SJSA1 (cell line): ENCODE measurements at regions not wholly inside any gene's neighbourhood (a gene's known extent, or its start where the extent isn't known, plus 50 kb on each side); places are given as distances from the start of the nearest gene placed in this dataset.
"Not testable (repeated sequence)": the region's sequence is repeated elsewhere in the genome, so short reads cannot be mapped to it uniquely, and the experiment has no call there.

Experiments used
- DNase-seq, 2 experiments: peaks; one replicate each; pipeline ENCODE4 v3.0.0-alpha.2; 2015 to 2020; ENCODE audit warnings: low spot score in 2 of 2, low read depth in 1 of 2
- H3K27ac ChIP-seq: fragments of 250-450 bp; sonication (Bioruptor Pico); 2 replicates; pipeline ENCODE4 v1.5.1; 2020; ENCODE audit warnings: mild to moderate bottlenecking, moderate library complexity
- H3K27me3 ChIP-seq: fragments of 250-450 bp; sonication (Bioruptor Pico); replicated peaks from 2 replicates; pipeline ENCODE4 v1.5.1; 2020; ENCODE audit warnings: mild to moderate bottlenecking, moderate library complexity
- H3K36me3 ChIP-seq: fragments of 250-450 bp; sonication (Bioruptor Pico); 2 replicates; pipeline ENCODE4 v1.5.1; 2020; ENCODE audit warnings: mild to moderate bottlenecking
- H3K4me1 ChIP-seq: fragments of 250-450 bp; sonication (Bioruptor Pico); replicated peaks from 2 replicates; pipeline ENCODE4 v1.6.1; 2021; ENCODE audit warnings: mild to moderate bottlenecking
- H3K4me3 ChIP-seq: fragments of 250-450 bp; sonication (Bioruptor Pico); 2 replicates; pipeline ENCODE4 v1.5.1; 2020; ENCODE audit warnings: mild to moderate bottlenecking
- H3K9me3 ChIP-seq: fragments of 250-450 bp; sonication (Bioruptor Pico); replicated peaks from 2 replicates; pipeline ENCODE4 v1.5.1; 2020; ENCODE audit warnings: mild to moderate bottlenecking

DNA sequence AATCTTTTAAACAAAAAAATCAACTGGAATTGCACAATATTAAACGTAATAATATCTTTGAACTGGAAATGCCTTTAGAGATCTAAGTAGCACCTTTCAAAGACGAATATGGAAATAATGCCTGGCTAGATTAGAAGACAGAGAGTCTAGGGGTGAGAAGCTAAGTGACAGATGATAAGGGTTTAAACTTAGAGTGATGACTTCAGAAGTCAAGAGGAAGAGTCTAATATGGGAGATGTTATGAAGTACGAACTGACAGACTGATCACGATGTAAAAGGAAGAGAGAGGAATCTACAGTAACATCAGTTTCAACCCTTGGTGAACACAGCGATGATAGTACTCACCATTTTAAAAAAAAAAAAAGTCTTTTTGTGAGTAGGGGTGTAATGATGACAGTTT lies 57.9 kb downstream of the HINT1 start:
- H3K4me3 ChIP-seq: no peak overlapping the region
- no peaks in the 10 kb centered on the region; the same call in 1 of the 2 replicates for H3K27me3 ChIP-seq
- H3K4me1 ChIP-seq: no peaks in the 10 kb centered on the region
- no peaks in the 10 kb centered on the region for H3K36me3 ChIP-seq
- DNase-seq: no peak
- no peak overlapping the region for H3K27ac ChIP-seq
- no peaks in the 10 kb centered on the region for H3K9me3 ChIP-seq

DNA sequence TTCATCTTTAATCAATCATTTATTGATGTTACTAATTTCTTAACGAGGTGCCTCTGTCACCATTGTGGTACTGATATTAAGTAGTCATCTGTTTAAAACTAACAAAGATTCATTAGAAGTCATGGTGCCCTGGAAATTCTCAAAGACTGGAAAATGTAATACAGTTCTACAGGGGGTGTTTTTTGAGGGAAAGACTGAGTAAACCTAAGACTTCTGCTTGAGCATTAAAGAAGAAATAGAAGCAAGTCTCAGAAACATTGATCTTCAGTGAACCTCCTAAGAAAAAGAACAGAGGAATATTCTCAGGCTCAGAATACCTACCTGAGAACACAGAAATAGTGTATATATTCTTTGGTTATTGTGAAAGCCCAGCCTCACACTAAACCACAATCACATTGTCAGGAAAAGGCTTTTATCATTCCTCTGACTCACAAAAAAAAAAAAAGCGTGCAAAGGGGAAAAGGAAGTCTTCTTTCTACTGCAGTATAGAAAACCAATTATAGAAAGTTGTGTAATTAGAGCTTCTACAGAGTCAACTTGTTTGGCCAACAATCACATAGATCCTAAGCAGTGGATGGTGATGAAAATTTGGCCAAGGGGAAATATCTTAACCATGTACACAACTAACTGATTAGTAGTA lies 60.8 kb downstream of the HINT1 start:
- H3K27me3 ChIP-seq: no peaks in the 10 kb centered on the region; the same call in none of the 2 replicates
- no peak overlapping the region for H3K4me3 ChIP-seq
- no peaks in the 10 kb centered on the region for H3K9me3 ChIP-seq
- no peak for DNase-seq
- H3K27ac ChIP-seq: no peak overlapping the region
- H3K4me1 ChIP-seq: no peaks in the 10 kb centered on the region
- H3K36me3 ChIP-seq: no peaks in the 10 kb centered on the region

DNA sequence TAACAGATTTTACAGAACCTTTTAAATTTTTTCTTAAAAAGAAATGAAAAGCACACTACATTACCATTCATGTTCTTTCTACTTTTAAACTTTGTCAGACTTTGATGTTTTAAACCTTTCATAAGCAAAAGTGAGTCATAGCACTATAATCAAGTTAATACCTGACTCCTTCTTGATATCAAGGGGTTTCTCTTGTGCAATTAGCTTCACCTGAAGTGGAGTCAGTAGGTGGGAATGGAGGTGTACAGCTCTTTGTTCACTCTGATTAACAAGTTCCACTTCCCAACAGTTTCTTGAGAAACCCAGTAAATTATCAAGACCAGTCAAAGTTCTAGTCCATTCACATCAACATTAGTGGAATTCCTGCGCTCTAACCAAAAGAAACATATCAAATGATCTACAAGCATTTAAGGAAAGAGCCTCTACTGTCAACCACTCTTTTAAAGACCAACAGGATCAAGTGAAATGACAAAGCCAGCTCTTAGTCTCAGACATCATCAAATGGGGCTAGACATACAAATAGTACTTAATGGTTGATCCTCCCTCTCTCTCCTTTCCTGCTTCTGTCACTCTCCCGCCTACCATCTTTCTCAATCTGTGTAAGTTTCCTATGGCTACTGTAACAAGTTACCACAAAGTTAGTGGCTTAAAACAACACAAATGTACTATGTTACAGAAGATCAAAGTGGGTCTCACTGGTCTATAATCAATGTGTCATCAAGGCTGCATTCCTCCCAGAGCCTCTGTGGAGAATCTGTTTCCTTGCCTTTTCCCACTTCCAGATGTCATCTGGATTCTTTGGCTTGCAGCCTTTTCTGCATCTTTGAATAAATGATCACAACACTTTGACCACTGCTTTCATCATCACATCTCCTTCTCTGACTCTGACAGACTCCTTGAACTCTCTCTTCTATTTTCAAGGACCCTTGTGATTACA lies 68.0 kb downstream of the HINT1 start:
- H3K4me1 ChIP-seq: no peaks in the 10 kb centered on the region
- no peak overlapping the region for H3K4me3 ChIP-seq
- H3K36me3 ChIP-seq: no peaks in the 10 kb centered on the region
- DNase-seq: no peak
- H3K27ac ChIP-seq: no peak overlapping the region
- H3K27me3 ChIP-seq: peaks cover 3% of the 10 kb centered on the region; the same call in 1 of the 2 replicates
- H3K9me3 ChIP-seq: no peaks in the 10 kb centered on the region

DNA sequence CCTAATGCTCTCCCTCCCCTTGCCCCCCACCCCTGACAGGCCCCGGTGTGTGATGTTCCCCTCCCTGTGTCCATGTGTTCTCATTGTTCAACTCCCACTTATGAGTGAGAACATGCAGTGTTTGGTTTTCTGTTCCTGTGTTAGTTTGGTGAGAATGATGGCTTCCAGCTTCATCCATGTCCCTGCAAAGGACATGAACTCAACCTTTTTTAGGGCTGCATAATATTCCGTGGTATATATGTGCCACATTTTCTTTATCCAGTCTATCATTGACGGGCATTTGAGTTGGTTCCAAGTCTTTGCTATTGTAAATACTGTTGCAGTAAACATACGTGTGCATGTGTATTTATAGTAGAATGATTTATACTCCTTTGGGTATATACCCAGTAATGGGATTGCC lies 69.5 kb downstream of the HINT1 start:
- not testable (repeated sequence) for H3K9me3 ChIP-seq, H3K27me3 ChIP-seq, H3K4me3 ChIP-seq, H3K4me1 ChIP-seq, H3K36me3 ChIP-seq, DNase-seq, H3K27ac ChIP-seq

DNA sequence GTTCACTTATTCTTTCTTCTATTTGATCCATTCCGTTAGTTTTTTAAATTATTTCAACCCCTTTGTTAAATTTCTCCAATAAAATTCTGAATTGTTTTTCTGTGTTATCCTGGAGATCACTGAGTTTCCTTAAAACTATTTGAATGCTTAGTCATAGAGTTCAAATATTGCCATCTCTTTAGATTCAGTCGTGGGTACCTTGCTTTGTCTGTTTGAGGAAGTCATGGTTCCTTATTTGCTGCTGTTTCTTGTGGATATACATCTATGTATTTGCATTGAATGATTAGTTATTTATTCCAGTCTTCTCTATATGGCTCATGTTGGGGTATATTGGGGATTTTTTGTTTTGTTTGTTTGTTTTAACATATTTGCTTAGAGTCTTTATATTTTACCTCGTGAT lies 80.6 kb downstream of the HINT1 start:
- H3K36me3 ChIP-seq: no peaks in the 10 kb centered on the region
- H3K9me3 ChIP-seq: no peaks in the 10 kb centered on the region
- H3K27ac ChIP-seq: no peak overlapping the region
- DNase-seq: no peak
- no peak overlapping the region for H3K4me3 ChIP-seq
- no peaks in the 10 kb centered on the region for H3K27me3 ChIP-seq
- no peaks in the 10 kb centered on the region for H3K4me1 ChIP-seq

DNA sequence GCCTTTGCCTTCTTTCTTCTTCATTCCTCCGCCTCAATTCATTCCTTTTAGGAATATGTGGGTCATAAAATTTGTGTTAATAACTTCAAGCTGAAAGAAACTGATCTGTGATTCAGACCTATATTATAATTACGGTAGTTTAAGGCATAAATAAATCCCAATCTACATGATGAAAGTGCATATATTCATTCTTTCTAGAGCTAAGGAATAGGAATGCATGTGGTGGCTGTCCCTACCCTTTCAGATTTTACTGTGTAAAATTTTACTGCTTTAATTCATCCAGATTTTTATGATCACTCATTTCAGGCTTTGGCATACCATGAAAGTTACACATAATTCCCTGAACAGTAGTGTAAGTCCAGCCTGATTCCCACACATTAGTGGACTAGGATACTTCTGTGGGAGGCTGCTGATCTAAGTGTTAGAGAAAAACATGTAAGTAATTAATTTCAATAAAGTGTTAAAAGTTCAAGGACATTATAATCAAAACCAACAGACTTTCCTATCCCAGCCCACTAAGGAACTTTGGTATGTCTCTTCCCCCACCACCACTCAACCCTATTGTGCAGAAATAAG lies 83.1 kb downstream of the HINT1 start:
- Histone ChIP-seq H3K4me3 (no peak overlapping the region), H3K4me1 (no peaks in the 10 kb centered on the region), H3K27ac (no peak overlapping the region), H3K27me3 (no peaks in the 10 kb centered on the region; the same call in 1 of the 2 replicates), H3K9me3 (no peaks in the 10 kb centered on the region), H3K36me3 (no peaks in the 10 kb centered on the region)
- DNase-seq: no peak

- no peaks in the 10 kb centered on the region for H3K9me3 ChIP-seq
- H3K4me1 ChIP-seq: no peaks in the 10 kb centered on the region
- H3K27me3 ChIP-seq: no peaks in the 10 kb centered on the region; the same call in 1 of the 2 replicates
- no peak for DNase-seq
- H3K4me3 ChIP-seq: no peak overlapping the region
- no peaks in the 10 kb centered on the region; the same call in 1 of the 2 replicates for H3K36me3 ChIP-seq
- H3K27ac ChIP-seq: no peak overlapping the region
Observed at GRCh38 chr5:131081374-131081773, 83.7 kb downstream of the HINT1 start.

- Histone ChIP-seq H3K9me3 (no peaks in the 10 kb centered on the region), H3K27me3 (no peaks in the 10 kb centered on the region; the same call in 1 of the 2 replicates), H3K36me3 (no peaks in the 10 kb centered on the region; the same call in 1 of the 2 replicates), H3K27ac (no peak overlapping the region), H3K4me1 (no peaks in the 10 kb centered on the region), H3K4me3 (no peak overlapping the region)
- DNase-seq: no peak
Observed at GRCh38 chr5:131079232-131079631, 85.8 kb downstream of the HINT1 start.

DNA sequence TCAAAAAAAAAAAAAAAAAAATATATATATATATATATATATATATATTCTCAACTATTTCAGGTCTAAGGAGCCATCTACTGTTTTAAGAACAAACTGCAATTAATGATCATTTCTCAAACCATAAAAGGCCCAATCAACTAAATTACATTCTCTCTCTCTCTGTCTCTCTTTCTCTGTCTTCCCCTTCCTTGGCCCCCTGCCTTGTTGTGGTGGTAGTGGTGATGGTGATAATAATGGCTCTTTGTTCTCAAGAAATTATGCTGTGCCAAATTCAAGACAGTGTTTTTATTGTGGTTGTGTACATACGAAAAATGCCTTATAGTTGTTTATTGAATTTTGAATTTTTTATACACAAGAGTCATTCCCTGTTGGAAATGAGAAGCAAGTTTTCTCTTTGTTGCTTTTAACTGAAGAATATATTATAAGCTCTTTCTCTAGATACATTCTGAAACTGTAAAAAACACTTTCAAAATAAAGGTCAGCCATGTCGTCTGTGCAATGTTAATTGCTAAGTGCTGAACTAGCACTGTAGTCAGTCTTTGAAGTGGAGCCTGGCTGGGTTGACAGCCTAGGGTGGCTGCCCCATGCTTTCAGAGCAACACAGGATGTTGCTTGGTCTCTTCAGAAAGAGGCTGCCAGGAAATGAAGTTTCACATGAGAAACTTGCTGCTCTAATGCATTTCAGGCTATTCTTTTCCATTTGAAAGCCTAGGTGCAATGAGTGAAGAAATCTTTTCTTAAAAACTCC lies 96.0 kb downstream of the HINT1 start:
- H3K4me3 ChIP-seq: no peak overlapping the region
- no peaks in the 10 kb centered on the region for H3K36me3 ChIP-seq
- no peaks in the 10 kb centered on the region for H3K27me3 ChIP-seq
- no peak for DNase-seq
- H3K27ac ChIP-seq: no peak overlapping the region
- H3K4me1 ChIP-seq: no peaks in the 10 kb centered on the region
- no peaks in the 10 kb centered on the region for H3K9me3 ChIP-seq

DNA sequence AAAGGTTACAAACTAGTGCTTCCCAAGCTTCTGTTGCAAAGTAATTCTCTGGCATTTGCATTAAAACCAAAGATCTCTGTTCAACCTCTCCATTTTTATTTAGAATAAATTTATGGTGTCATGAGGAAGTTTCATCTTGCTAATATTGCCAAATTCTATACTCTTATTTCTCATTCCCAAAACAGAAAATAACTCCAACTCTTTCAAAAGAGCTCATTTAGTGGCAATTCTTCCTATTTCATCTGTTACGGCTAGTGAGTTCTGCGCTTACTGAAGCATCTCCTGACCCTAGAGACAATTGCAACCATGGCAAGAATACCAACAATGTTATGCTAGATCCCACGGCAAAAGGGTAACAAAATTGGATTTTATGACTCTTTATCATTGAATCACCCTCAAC lies 97.0 kb downstream of the HINT1 start:
- H3K4me3 ChIP-seq: no peak overlapping the region
- H3K4me1 ChIP-seq: no peaks in the 10 kb centered on the region
- no peak for DNase-seq
- no peaks in the 10 kb centered on the region for H3K9me3 ChIP-seq
- H3K36me3 ChIP-seq: no peaks in the 10 kb centered on the region
- H3K27me3 ChIP-seq: no peaks in the 10 kb centered on the region
- no peak overlapping the region for H3K27ac ChIP-seq

- DNase-seq: no peak
- Histone ChIP-seq H3K27ac (no peak overlapping the region), H3K4me1 (no peaks in the 10 kb centered on the region), H3K36me3 (no peaks in the 10 kb centered on the region), H3K9me3 (no peaks in the 10 kb centered on the region), H3K27me3 (no peaks in the 10 kb centered on the region), H3K4me3 (no peak overlapping the region)
Observed at GRCh38 chr5:131067636-131068035, 97.4 kb downstream of the HINT1 start.

DNA sequence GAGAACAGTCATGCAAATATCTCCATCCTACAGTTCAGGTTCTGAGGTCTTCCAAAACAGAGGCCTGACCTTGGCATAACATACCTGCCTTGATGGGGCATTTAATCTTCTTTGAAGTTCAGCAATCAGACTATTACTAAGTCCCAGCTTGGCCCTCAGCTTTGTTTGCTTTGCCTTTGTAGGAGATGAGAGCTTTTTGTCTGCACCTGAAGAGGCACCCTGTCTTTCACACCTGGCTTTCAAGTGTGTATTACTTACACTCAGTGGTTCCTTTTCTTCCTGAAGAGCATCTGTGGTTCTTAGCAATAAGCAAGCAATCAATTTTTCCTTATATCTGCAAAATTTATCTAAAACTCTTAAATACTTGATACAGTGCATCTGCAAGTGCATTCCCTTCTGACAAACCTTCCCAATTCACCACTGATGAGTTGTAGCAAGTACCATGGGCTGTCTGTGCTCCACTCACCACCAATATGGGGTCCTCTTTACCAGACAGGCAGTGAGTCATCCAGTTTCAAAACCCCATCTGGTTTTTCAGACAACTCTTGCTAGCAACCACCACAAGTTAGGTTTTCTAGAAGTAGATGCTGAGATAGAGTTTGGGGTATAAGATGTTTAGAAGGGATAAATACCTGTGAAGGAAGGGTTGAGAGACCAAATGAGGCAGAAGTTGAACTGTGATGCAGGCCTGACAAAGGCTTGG lies 100.2 kb downstream of the HINT1 start:
- Histone ChIP-seq H3K4me3 (no peak overlapping the region), H3K9me3 (no peaks in the 10 kb centered on the region), H3K27me3 (no peaks in the 10 kb centered on the region), H3K36me3 (no peaks in the 10 kb centered on the region), H3K4me1 (no peaks in the 10 kb centered on the region), H3K27ac (no peak overlapping the region)
- DNase-seq: no peak
